ENCODE measurements at regions not wholly inside any gene's neighbourhood (a gene's known extent, or its start where the extent isn't known, plus 50 kb on each side); places are given as distances from the start of the nearest gene placed in this dataset.

- WGBS, 2 experiments (ENCODE audit: extremely low coverage in 2 of 2, insufficient read length in 1 of 2): no CpG with 5 or more reads among the region's 4 CpGs
- Histone ChIP-seq H4K8ac (ENCODE audit: low read depth in 2 of 2, low read length in 2 of 2) (no peak overlapping the region), H3K14ac (replicated peaks; ENCODE audit: low read depth, low read length) (no peak overlapping the region), H4K91ac (ENCODE audit: insufficient read depth, low read depth, low read length) (no peak overlapping the region), H4K20me1 (ENCODE audit: insufficient read depth, low read length) (no peaks in the 10 kb centered on the region), H2BK120ac (ENCODE audit: low read depth, low read length) (no peak overlapping the region), H3K4me3 (ENCODE audit: insufficient read depth, low read depth, low read length) (no peak overlapping the region), H2AK9ac (replicated peaks; ENCODE audit: low read depth, low read length, poor library complexity) (no peak overlapping the region), H2BK15ac (ENCODE audit: low read depth, low read length) (no peak overlapping the region), H2BK5ac (ENCODE audit: low read depth, low read length, poor library complexity, severe bottlenecking) (no peak overlapping the region), H3K4me1 (ENCODE audit: control insufficient read depth, insufficient read depth, low read length) (no peaks in the 10 kb centered on the region), H3K23ac (ENCODE audit: low read depth, low read length) (no peak overlapping the region), H3K9me3 (ENCODE audit: control insufficient read depth, insufficient read depth, low read length) (no peaks in the 10 kb centered on the region), H3K18ac (ENCODE audit: low read depth, low read length) (no peak overlapping the region), H3K36me3 (ENCODE audit: control insufficient read depth, insufficient read depth, low read length) (no peaks in the 10 kb centered on the region), H3K79me1 (ENCODE audit: low read depth in 1 of 2, low read length in 2 of 2) (no peaks in the 10 kb centered on the region), H3K9ac (ENCODE audit: low read depth, low read length) (no peak overlapping the region), H3K9me1 (ENCODE audit: insufficient read depth, low read length) (no peaks in the 10 kb centered on the region), H2AFZ (replicated peaks; ENCODE audit: low read length, poor library complexity) (no peak overlapping the region), H3K56ac (ENCODE audit: extremely low read depth, insufficient read depth, low read length) (no peak overlapping the region), H2BK20ac (ENCODE audit: low read depth, low read length) (no peak overlapping the region), H3K4me2 (ENCODE audit: low read depth, low read length) (no peak overlapping the region), H2AK5ac (ENCODE audit: low read depth, low read length) (no peak overlapping the region), H3K27me3 (ENCODE audit: control insufficient read depth, insufficient read depth, low read length) (no peaks in the 10 kb centered on the region), H4K5ac (ENCODE audit: low read depth, low read length) (no peak overlapping the region), H3K4ac (ENCODE audit: low read depth, low read length) (no peak overlapping the region), H3K27ac (ENCODE audit: insufficient read depth, low read length) (no peak overlapping the region)
- TF ChIP-seq MXI1 (IDR thresholded peaks at IDR 0.05; ENCODE audit: borderline replicate concordance, low read depth, low read length): no peak
- TF ChIP-seq RCOR1 (IDR thresholded peaks at IDR 0.05; ENCODE audit: insufficient replicate concordance, low read length): no peak
- TF ChIP-seq MAFK (IDR thresholded peaks at IDR 0.05; ENCODE audit: low read depth, low read length): no peak
- no peak for TF ChIP-seq NFE2L2 (IDR thresholded peaks at IDR 0.05; ENCODE audit: low read depth, low read length)
- TF ChIP-seq FOS (IDR thresholded peaks at IDR 0.05; ENCODE audit: low read depth, low read length): no peak
- TF ChIP-seq CEBPB (IDR thresholded peaks at IDR 0.05; ENCODE audit: low read depth, low read length): no peak
- no peak for TF ChIP-seq ELK1 (IDR thresholded peaks at IDR 0.05; ENCODE audit: borderline replicate concordance, low read depth, low read length)
- TF ChIP-seq CHD1 (IDR thresholded peaks at IDR 0.05; ENCODE audit: low read depth, low read length): no peak
- no peak for TF ChIP-seq RAD21 (IDR thresholded peaks at IDR 0.05; ENCODE audit: low read length)
- no peak for TF ChIP-seq USF2 (IDR thresholded peaks at IDR 0.05; ENCODE audit: low read depth, low read length)
- TF ChIP-seq POLR2A (IDR thresholded peaks at IDR 0.05; ENCODE audit: low read depth, low read length): no peak
- no peak for TF ChIP-seq BHLHE40 (IDR thresholded peaks at IDR 0.05; ENCODE audit: low read depth, low read length)
- TF ChIP-seq RFX5 (IDR thresholded peaks at IDR 0.05; ENCODE audit: low read depth, low read length): no peak
- no peak for TF ChIP-seq CTCF (conservative IDR thresholded peaks at IDR 0.05; ENCODE audit: low read depth, low read length)
- TF ChIP-seq MAZ (IDR thresholded peaks at IDR 0.05; ENCODE audit: borderline replicate concordance, low read depth, low read length): no peak
- TF ChIP-seq SMC3 (IDR thresholded peaks at IDR 0.05; ENCODE audit: low read depth, low read length): no peak
- no TSS peak for BruUV-seq (replicated peaks)
- dilution Hi-C loops (cut with HindIII; ENCODE audit: low sequenced_read_pairs, unreplicated experiment) (no loop called here), in situ Hi-C loops (cut with MboI; ENCODE audit: low sequenced_read_pairs) (no loop called here), intact Hi-C loops (cut with micrococcal nuclease) (no loop called here)
- DNase-seq: no peak
- ChIA-PET POLR2A (ENCODE audit: unreplicated experiment) (no interaction called here), CTCF (no interaction called here)
- no peak for ATAC-seq (ENCODE audit: low read depth)
Observed at GRCh38 chr4:107133965-107134653, 98.0 kb upstream of the DKK2 start.
